ENCODE measurements at regions not wholly inside any gene's neighbourhood (a gene's known extent, or its start where the extent isn't known, plus 50 kb on each side); places are given as distances from the start of the nearest gene placed in this dataset.

DNA sequence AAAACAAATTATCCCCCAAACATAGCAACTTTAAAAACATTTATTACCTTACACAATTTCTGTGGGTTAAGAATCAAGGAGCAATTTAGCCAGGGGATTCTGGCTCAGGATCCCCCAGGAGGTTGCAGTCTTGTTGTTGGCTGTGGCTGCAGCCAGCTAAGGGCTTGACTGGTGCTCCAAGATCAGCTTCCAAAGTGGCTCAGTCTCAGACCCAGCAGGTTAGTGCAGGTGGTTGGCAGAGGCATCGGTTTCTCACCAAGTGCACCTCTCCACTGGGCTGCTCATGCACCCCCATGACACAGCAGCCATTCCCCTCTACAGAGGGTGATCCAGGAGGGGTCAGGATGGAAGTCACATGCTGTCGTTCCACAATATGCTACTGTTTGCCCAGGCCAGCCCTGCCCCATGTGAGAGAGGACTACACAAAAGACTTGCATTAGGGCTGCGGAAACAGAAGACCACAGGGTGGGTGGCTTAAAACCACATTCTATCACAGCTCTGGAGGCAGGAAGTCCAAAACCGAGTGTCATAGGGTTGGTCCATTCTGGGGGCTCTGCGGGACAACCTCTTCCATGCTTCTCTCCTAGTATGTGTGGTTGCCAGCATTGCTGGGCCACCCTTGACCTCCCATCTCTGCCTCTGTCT lies 125.8 kb downstream of the C6orf118 start:
- TF ChIP-seq, protein P1, sequence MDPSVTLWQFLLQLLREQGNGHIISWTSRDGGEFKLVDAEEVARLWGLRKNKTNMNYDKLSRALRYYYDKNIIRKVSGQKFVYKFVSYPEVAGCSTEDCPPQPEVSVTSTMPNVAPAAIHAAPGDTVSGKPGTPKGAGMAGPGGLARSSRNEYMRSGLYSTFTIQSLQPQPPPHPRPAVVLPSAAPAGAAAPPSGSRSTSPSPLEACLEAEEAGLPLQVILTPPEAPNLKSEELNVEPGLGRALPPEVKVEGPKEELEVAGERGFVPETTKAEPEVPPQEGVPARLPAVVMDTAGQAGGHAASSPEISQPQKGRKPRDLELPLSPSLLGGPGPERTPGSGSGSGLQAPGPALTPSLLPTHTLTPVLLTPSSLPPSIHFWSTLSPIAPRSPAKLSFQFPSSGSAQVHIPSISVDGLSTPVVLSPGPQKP (CRISPR knock-in tag; IDR thresholded peaks at IDR 0.05) = no peak
- TF ChIP-seq NFRKB (IDR thresholded peaks at IDR 0.05; ENCODE audit: low read depth) = no peak
- no peak for TF ChIP-seq TCF7 (IDR thresholded peaks at IDR 0.05; ENCODE audit: borderline replicate concordance)
- no peak for TF ChIP-seq KLF13 (tag; IDR thresholded peaks at IDR 0.05; ENCODE audit: borderline replicate concordance, low read depth)
- TF ChIP-seq MTA2 (IDR thresholded peaks at IDR 0.05; ENCODE audit: low read depth) = no peak
- no peak for TF ChIP-seq GATAD2B (IDR thresholded peaks at IDR 0.05; ENCODE audit: borderline replicate concordance)
- no peak for TF ChIP-seq ATF3 (IDR thresholded peaks at IDR 0.05)
- TF ChIP-seq ATF3 (CRISPR knock-in tag; conservative IDR thresholded peaks at IDR 0.05) = no peak
- no peak for TF ChIP-seq E2F1 (CRISPR knock-in tag; IDR thresholded peaks at IDR 0.05)
- TF ChIP-seq FOS (IDR thresholded peaks at IDR 0.05; ENCODE audit: extremely low read depth, insufficient read length) = no peak
- no peak for TF ChIP-seq EP300 (IDR thresholded peaks at IDR 0.05; ENCODE audit: low read length)

Measured in K562 (cell line).